H1 (cell line): ENCODE measurements at regions not wholly inside any gene's neighbourhood (a gene's known extent, or its start where the extent isn't known, plus 50 kb on each side); places are given as distances from the start of the nearest gene placed in this dataset.

ENCODE experiments used
- CTCF ChIA-PET: fragments of 300-600 bp; sonication (Branson Sonifier 250); formaldehyde crosslinking; loops from one replicate; lab custom pipeline; 2021; ENCODE audit not compliant: partially characterized antibody; lab: Charles Lee
- POLR2A ChIA-PET: fragments of 300-600 bp; sonication (Branson Sonifier 250); formaldehyde crosslinking; loops from one replicate; lab custom pipeline; 2021; ENCODE audit warnings: inconsistent platforms; ENCODE audit not compliant: partially characterized antibody; lab: Charles Lee
- DNase-seq, 2 experiments: peaks; one replicate each; pipeline versions ENCODE4 v3.0.0 to v3.0.0-alpha.2; 2010 to 2022; ENCODE audit warnings: low spot score in 2 of 2, low read depth in 1 of 2, mixed read lengths in 1 of 2
- FAIRE-seq: peaks from 2 replicates; lab custom pipeline; 2011; peaks lifted over from hg19 to GRCh38; lab: Jason Lieb, UNC
- H2AFZ ChIP-seq: 2 replicates; pipeline ENCODE4 v1.8.1; 2012; ENCODE audit warnings: low read length, inconsistent platforms
- H2AK5ac ChIP-seq: 2 replicates; pipeline ENCODE4 v1.6.1; 2013; ENCODE audit warnings: low read depth, low read length
- H2BK120ac ChIP-seq: replicated peaks from 2 replicates; pipeline ENCODE3; 2013; ENCODE audit warnings: low read depth, low read length, inconsistent platforms
- H2BK12ac ChIP-seq: 2 replicates; pipeline ENCODE4 v1.6.1; 2013; ENCODE audit warnings: low read depth, low read length
- H2BK15ac ChIP-seq: 2 replicates; pipeline ENCODE4 v1.6.1; 2013; ENCODE audit warnings: low read length
- H2BK20ac ChIP-seq: 2 replicates; pipeline ENCODE4 v1.6.1; 2013; ENCODE audit warnings: low read length
- H2BK5ac ChIP-seq: 2 replicates; pipeline ENCODE4 v1.6.1; 2013; ENCODE audit warnings: low read depth, low read length
- H3K14ac ChIP-seq: 2 replicates; pipeline ENCODE4 v1.6.1; 2013; ENCODE audit warnings: inconsistent platforms; ENCODE audit not compliant: insufficient read length
- H3K18ac ChIP-seq: 2 replicates; pipeline ENCODE4 v1.6.1; 2013; ENCODE audit warnings: low read length; ENCODE audit errors: extremely low read depth
- H3K23ac ChIP-seq: 2 replicates; pipeline ENCODE4 v1.6.1; 2013; ENCODE audit warnings: inconsistent platforms; ENCODE audit not compliant: insufficient read length
- H3K23me2 ChIP-seq: 2 replicates; pipeline ENCODE4 v1.6.1; 2013; ENCODE audit warnings: low read depth, low read length
- H3K27ac ChIP-seq: 2 replicates; pipeline ENCODE4 v1.6.1; 2011; ENCODE audit warnings: low read depth, low read length, inconsistent platforms
- H3K27me3 ChIP-seq, 4 experiments: replicated peaks in 1 of 4; 1 replicate in 1 of 4; 2 replicates in 3 of 4; pipeline versions ENCODE4 v1.6.1 to v1.8.1; 2011 to 2013; ENCODE audit warnings: low read length in 3 of 4, mild to moderate bottlenecking in 3 of 4, inconsistent platforms in 2 of 4, mixed read lengths in 2 of 4, moderate library complexity in 1 of 4; ENCODE audit not compliant: control insufficient read depth in 3 of 4, insufficient read depth in 3 of 4; ENCODE audit errors: extremely low read depth in 1 of 4
- H3K36me3 ChIP-seq, 4 experiments: 2 replicates each; pipeline versions ENCODE4 v1.6.1 to v1.8.1; 2011 to 2013; ENCODE audit warnings: mild to moderate bottlenecking in 4 of 4, low read length in 3 of 4, moderate library complexity in 2 of 4, control low read depth in 1 of 4, inconsistent platforms in 1 of 4; ENCODE audit not compliant: insufficient read depth in 4 of 4, control insufficient read depth in 2 of 4
- H3K4ac ChIP-seq: replicated peaks from 2 replicates; pipeline ENCODE3; 2013; ENCODE audit warnings: low read length, low read depth, mixed read lengths, inconsistent platforms; ENCODE audit not compliant: insufficient read length
- H3K4me1 ChIP-seq, 4 experiments: replicated peaks in 1 of 4; 1 replicate in 1 of 4; 2 replicates in 3 of 4; pipeline versions ENCODE4 v1.6.1 to v1.8.1; 2011 to 2013; ENCODE audit warnings: low read length in 3 of 4, inconsistent platforms in 2 of 4, mixed read lengths in 1 of 4; ENCODE audit not compliant: insufficient read depth in 4 of 4, control insufficient read depth in 3 of 4
- H3K4me2 ChIP-seq, 2 experiments: 2 replicates each; pipeline versions ENCODE4 v1.6.1 to v1.8.1; 2011 to 2013; ENCODE audit warnings: low read depth in 2 of 2, low read length in 2 of 2, control low read depth in 1 of 2, inconsistent platforms in 1 of 2, mild to moderate bottlenecking in 1 of 2; ENCODE audit not compliant: insufficient read depth in 1 of 2
- H3K4me3 ChIP-seq, 4 experiments: fragments of 200-600, 300-600 bp in 1 of 4; sonication (generic), shearing (Covaris generic), sonication (Bioruptor Twin) in 1 of 4; 2 replicates each; pipeline versions ENCODE4 v1.5.1 to v1.8.1; 2011 to 2016; ENCODE audit warnings: low read length in 4 of 4, low read depth in 3 of 4, control low read depth in 2 of 4, inconsistent platforms in 2 of 4, mild to moderate bottlenecking in 2 of 4, mixed read lengths in 1 of 4, moderate library complexity in 1 of 4; ENCODE audit not compliant: insufficient read depth in 2 of 4; ENCODE audit errors: extremely low read depth in 1 of 4
- H3K56ac ChIP-seq: replicated peaks from 2 replicates; pipeline ENCODE3; 2013; ENCODE audit warnings: low read depth, mild to moderate bottlenecking, mixed read lengths, low read length, inconsistent platforms; ENCODE audit not compliant: insufficient read length
- H3K79me1 ChIP-seq: 2 replicates; pipeline ENCODE4 v1.6.1; 2013; ENCODE audit warnings: low read depth, low read length, control low read depth
- H3K79me2 ChIP-seq, 2 experiments: 2 replicates each; pipeline versions ENCODE4 v1.6.1 to v1.8.1; 2012 to 2013; ENCODE audit warnings: low read length in 2 of 2, mild to moderate bottlenecking in 2 of 2, inconsistent platforms in 1 of 2; ENCODE audit not compliant: insufficient read depth in 2 of 2, control insufficient read depth in 1 of 2
- H3K9ac ChIP-seq, 4 experiments: replicated peaks in 1 of 4; 1 replicate in 1 of 4; 2 replicates in 3 of 4; pipeline versions ENCODE4 v1.6.1 to v1.8.1; 2011 to 2013; ENCODE audit warnings: low read depth in 3 of 4, low read length in 3 of 4, control low read depth in 2 of 4, mild to moderate bottlenecking in 2 of 4, moderate library complexity in 2 of 4, inconsistent platforms in 1 of 4; ENCODE audit errors: extremely low read depth in 1 of 4
- H3K9me3 ChIP-seq, 2 experiments: 2 replicates each; pipeline versions ENCODE4 v1.6.1 to v1.8.1; 2012 to 2013; ENCODE audit warnings: mild to moderate bottlenecking in 2 of 2, moderate library complexity in 2 of 2, control low read depth in 1 of 2, inconsistent platforms in 1 of 2, low read depth in 1 of 2, low read length in 1 of 2, mixed read lengths in 1 of 2; ENCODE audit not compliant: insufficient read depth in 2 of 2
- H4K20me1 ChIP-seq, 2 experiments: replicated peaks in 1 of 2; 2 replicates each; pipeline versions ENCODE3 to v1.8.1; 2011 to 2013; ENCODE audit warnings: inconsistent platforms in 2 of 2, low read length in 2 of 2, mild to moderate bottlenecking in 1 of 2; ENCODE audit not compliant: insufficient read depth in 2 of 2, control insufficient read depth in 1 of 2
- H4K5ac ChIP-seq: 2 replicates; pipeline ENCODE4 v1.6.1; 2013; ENCODE audit warnings: low read length, low read depth, mixed read lengths, inconsistent platforms; ENCODE audit not compliant: insufficient read length
- H4K8ac ChIP-seq: 2 replicates; pipeline ENCODE4 v1.8.0; 2013; ENCODE audit warnings: mild to moderate bottlenecking, moderate library complexity, low read length, inconsistent platforms; ENCODE audit not compliant: insufficient read depth; ENCODE audit errors: extremely low read depth
- H4K91ac ChIP-seq: replicated peaks from 2 replicates; pipeline ENCODE3; 2013; ENCODE audit warnings: low read length, mixed read lengths, inconsistent platforms; ENCODE audit not compliant: insufficient read length
- ATF2 ChIP-seq: IDR thresholded peaks from 2 replicates; pipeline ENCODE4 v1.6.1; 2012; ENCODE audit warnings: low read length, inconsistent platforms
- CBX5 ChIP-seq: fragments of 300-800, 300-1000 bp; sonication (generic); IDR thresholded peaks from 2 replicates; pipeline ENCODE4 v1.7.1; 2016; ENCODE audit warnings: antibody characterized with exemption, low read length, low read depth
- E2F6 ChIP-seq: IDR thresholded peaks from 2 replicates; pipeline ENCODE4 v1.6.1; 2012; ENCODE audit warnings: inconsistent platforms
- FOSL1 ChIP-seq: IDR thresholded peaks from 2 replicates; pipeline ENCODE4 v1.6.1; 2011; ENCODE audit warnings: mild to moderate bottlenecking, low read depth, low read length, moderate library complexity; ENCODE audit not compliant: insufficient read depth
- HDAC2 ChIP-seq, 2 experiments: fragments of 300-600 bp in 1 of 2; sonication (generic) in 1 of 2; IDR thresholded peaks; 2 replicates each; pipeline ENCODE4 v1.6.1; 2011 to 2012; ENCODE audit warnings: low read depth in 2 of 2, low read length in 2 of 2, mild to moderate bottlenecking in 2 of 2, moderate library complexity in 2 of 2, borderline replicate concordance in 1 of 2, inconsistent platforms in 1 of 2
- JUND ChIP-seq: IDR thresholded peaks from 2 replicates; pipeline ENCODE4 v1.6.1; 2011; ENCODE audit warnings: mild to moderate bottlenecking, improper control_type of control experiment, low read length
- NRF1 ChIP-seq: IDR thresholded peaks from 2 replicates; pipeline ENCODE4 v1.6.1; 2011; ENCODE audit warnings: mild to moderate bottlenecking, low read depth, low read length, improper control_type of control experiment
- SIRT6 ChIP-seq: IDR thresholded peaks from one replicate; pipeline ENCODE4 v1.7.1; 2012; ENCODE audit warnings: low read length, inconsistent platforms
- SP1 ChIP-seq: IDR thresholded peaks from 2 replicates; pipeline ENCODE4 v1.6.1; 2011; ENCODE audit warnings: low read depth, low read length
- TAF7 ChIP-seq: optimal IDR thresholded peaks from 2 replicates; pipeline ENCODE3; 2011; ENCODE audit warnings: low read depth, mild to moderate bottlenecking, inconsistent platforms, low read length, moderate library complexity, borderline replicate concordance
- WGBS, 2 experiments: shearing (Covaris generic) in 1 of 2; methylation state at CpG; one replicate each; pipeline versions ENCODE4 v1.1.6 to v1.1.7; 2013 to 2015; ENCODE audit warnings: low lambda C conversion rate in 2 of 2, mixed read lengths in 2 of 2, inconsistent platforms in 1 of 2, low coverage in 1 of 2, missing lambda C conversion rate in 1 of 2; ENCODE audit not compliant: insufficient replicate concordance in 2 of 2, insufficient coverage in 1 of 2, insufficient read length in 1 of 2; ENCODE audit errors: extremely low coverage in 1 of 2, missing lambda C conversion rate in 1 of 2; 5-methylcytosine and 5-hydroxymethylcytosine counted together

- Histone ChIP-seq H3K9ac (no peak overlapping the region), H3K4me3 (no peak overlapping the region), H4K8ac (no peak overlapping the region), H2BK5ac (no peak overlapping the region), H2AK5ac (no peak overlapping the region), H3K79me1 (no peaks in the 10 kb centered on the region)
- POLR2A ChIA-PET: no interaction called here
- DNase-seq: no peak
- FAIRE-seq: no peak
- no peak for TF ChIP-seq ATF2
- TF ChIP-seq NRF1: no peak
- TF ChIP-seq HDAC2 (IDR thresholded peaks at IDR 0.05; ENCODE audit: borderline replicate concordance in 1 of 2, low read depth in 2 of 2, low read length in 2 of 2): no peak
- no peak for TF ChIP-seq CBX5
- no peak for TF ChIP-seq TAF7
- TF ChIP-seq E2F6: no peak
- no peak for TF ChIP-seq FOSL1
- no peak for TF ChIP-seq SP1
- no peak for TF ChIP-seq SIRT6
- no peak for TF ChIP-seq JUND
- TF ChIP-seq, all 59 proteins: peak for 0
- Histone ChIP-seq H3K27me3 (no peaks in the 10 kb centered on the region), H3K79me2 (no peaks in the 10 kb centered on the region), H4K5ac (no peak overlapping the region), H3K36me3 (no peaks in the 10 kb centered on the region), H4K20me1 (no peaks in the 10 kb centered on the region), H2BK12ac (no peak overlapping the region), H2BK20ac (no peak overlapping the region), H3K56ac (no peak overlapping the region), H3K23ac (no peak overlapping the region), H3K14ac (no peak overlapping the region), H3K27ac (no peak overlapping the region), H2BK15ac (no peak overlapping the region), H4K91ac (no peak overlapping the region), H3K4me1 (no peaks in the 10 kb centered on the region), H2BK120ac (no peak overlapping the region), H3K23me2 (no peaks in the 10 kb centered on the region; the same call in 1 of the 2 replicates), H2AFZ (0 out of 2 replicates have a peak overlapping the region, but pooled peaks have one; percentile 43), H3K18ac (no peak overlapping the region), H3K4ac (no peak overlapping the region), H3K9me3 (no peaks in the 10 kb centered on the region), H3K4me2 (no peak overlapping the region)
- CTCF ChIA-PET: interaction anchor here (1.4 to 2.0 kb wide), 3 partner anchors 336 to 617 kb away, joined by 3 to 8 read pairs (median 5); no protein-coding TSS in a partner anchor
- WGBS, 2 experiments: 96% methylated on average over 2 of the region's 2 CpGs; no CpG with 5 or more reads in 1 of the 2 experiments
Measured at GRCh38 chr2:228655331-228655730, 473.8 kb upstream of the SPHKAP start.
